K562 (cell line): ENCODE measurements at regions not wholly inside any gene's neighbourhood (a gene's known extent, or its start where the extent isn't known, plus 50 kb on each side); places are given as distances from the start of the nearest gene placed in this dataset.

Experiments
- AFF4 ChIP-seq: sonication (generic); formaldehyde crosslinking; IDR thresholded peaks from 2 replicates; pipeline ENCODE4 v1.8.0; 2023; ENCODE audit warnings: mild to moderate bottlenecking, missing genetic modification reagents
- CEBPZ ChIP-seq: fragments of 150-350 bp; IDR thresholded peaks from 2 replicates; pipeline ENCODE4 v1.6.1; 2014; ENCODE audit warnings: low read depth, mild to moderate bottlenecking, low read length, borderline replicate concordance
- ILF3 ChIP-seq: fragments of 450-650 bp; IDR thresholded peaks from 2 replicates; pipeline ENCODE4 v1.6.1; 2018; ENCODE audit warnings: antibody characterized with exemption, mild to moderate bottlenecking, moderate library complexity, borderline replicate concordance
- ZNF407 ChIP-seq: fragments of 450-650 bp; IDR thresholded peaks from 2 replicates; pipeline ENCODE4 v1.6.1; 2016; ENCODE audit warnings: low read depth
- TF ChIP-seq, protein P1 (sequence below): sonication (generic); formaldehyde crosslinking; IDR thresholded peaks from 2 replicates; pipeline ENCODE4 v1.8.1; 2023; ENCODE audit warnings: mild to moderate bottlenecking, missing genetic modification reagents

DNA sequence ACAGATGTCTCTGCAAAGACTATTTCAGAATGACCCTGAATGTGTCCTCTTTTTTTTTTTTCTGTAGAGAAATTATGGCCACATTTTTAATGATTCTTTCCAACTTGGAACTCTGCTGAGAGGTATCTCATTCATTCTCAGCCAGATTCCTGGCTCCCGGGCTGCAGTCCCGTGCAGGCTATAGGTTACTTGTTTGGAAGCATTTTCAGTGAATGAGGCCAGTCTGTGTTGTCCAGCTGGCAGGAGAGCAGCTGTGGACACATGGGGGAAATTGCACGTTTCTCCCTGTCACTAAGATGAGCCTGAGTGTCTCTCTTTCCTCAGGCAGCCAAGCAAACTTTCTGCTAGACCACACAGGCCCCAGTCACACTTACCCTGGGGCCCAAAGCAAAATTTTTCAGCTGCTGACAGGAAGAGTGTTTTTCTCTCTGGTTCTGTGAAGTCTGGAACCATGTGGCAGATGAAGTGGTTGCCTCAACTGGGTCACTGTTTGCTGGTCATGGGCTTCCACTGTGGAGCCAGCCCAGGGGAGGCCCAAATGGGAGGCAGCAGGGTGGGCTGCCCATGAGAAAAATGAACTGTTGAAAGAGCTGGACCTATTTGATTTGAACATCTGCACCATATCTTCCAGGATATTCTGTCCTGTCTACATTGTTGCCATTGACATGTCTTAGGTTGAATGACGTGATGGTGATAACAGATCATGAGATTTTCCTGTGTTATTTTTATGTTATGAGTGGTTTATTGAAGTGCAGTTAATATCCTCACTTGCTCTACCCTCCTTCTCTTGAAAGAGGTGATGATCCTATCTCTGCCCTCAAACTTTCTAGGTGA, 431.2 kb downstream of the LPIN1 start (continued):
- TF ChIP-seq ZNF407: no peak
- no peak for TF ChIP-seq AFF4
- TF ChIP-seq, protein P1, sequence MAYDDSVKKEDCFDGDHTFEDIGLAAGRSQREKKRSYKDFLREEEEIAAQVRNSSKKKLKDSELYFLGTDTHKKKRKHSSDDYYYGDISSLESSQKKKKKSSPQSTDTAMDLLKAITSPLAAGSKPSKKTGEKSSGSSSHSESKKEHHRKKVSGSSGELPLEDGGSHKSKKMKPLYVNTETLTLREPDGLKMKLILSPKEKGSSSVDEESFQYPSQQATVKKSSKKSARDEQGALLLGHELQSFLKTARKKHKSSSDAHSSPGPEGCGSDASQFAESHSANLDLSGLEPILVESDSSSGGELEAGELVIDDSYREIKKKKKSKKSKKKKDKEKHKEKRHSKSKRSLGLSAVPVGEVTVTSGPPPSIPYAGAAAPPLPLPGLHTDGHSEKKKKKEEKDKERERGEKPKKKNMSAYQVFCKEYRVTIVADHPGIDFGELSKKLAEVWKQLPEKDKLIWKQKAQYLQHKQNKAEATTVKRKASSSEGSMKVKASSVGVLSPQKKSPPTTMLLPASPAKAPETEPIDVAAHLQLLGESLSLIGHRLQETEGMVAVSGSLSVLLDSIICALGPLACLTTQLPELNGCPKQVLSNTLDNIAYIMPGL (CRISPR knock-in tag): no peak
- no peak for TF ChIP-seq CEBPZ
- TF ChIP-seq ILF3: no peak
